PC-9 (cell line): ENCODE measurements at regions not wholly inside any gene's neighbourhood (a gene's known extent, or its start where the extent isn't known, plus 50 kb on each side); places are given as distances from the start of the nearest gene placed in this dataset.

Source experiments
- BruUV-seq: library from RNA; stranded (reverse); fragments of 400-500 nt; replicated peaks from 2 replicates; lab custom pipeline; 2021; lab: Mats Ljungman, UMichigan
- CTCF ChIA-PET: fragments of 300-600 bp; sonication (Branson Sonifier 250); formaldehyde crosslinking; loops from one replicate; lab custom pipeline; 2022; ENCODE audit warnings: antibody characterized with exemption; lab: Charles Lee
- POLR2A ChIA-PET: fragments of 300-600 bp; sonication (Branson Sonifier 250); formaldehyde crosslinking; loops from one replicate; lab custom pipeline; 2022; ENCODE audit warnings: antibody characterized with exemption; ENCODE audit not compliant: unreplicated experiment; lab: Charles Lee
- DNase-seq, 2 experiments: peaks; one replicate each; pipeline versions ENCODE4 v3.0.0 to v3.0.0-alpha.2; 2015 to 2022; ENCODE audit warnings: mixed read lengths in 1 of 2
- H2AFZ ChIP-seq: fragments of 200-600 bp; sonication (generic); 2 replicates; pipeline ENCODE4 v1.8.1; 2017; ENCODE audit warnings: antibody characterized with exemption
- H3F3A ChIP-seq: fragments of 200-600 bp; sonication (generic); 2 replicates; pipeline ENCODE4 v1.8.1; 2017; ENCODE audit warnings: antibody characterized with exemption, mild to moderate bottlenecking, low read depth; ENCODE audit not compliant: insufficient read depth
- H3K27ac ChIP-seq: fragments of 200-600 bp; sonication (generic); 2 replicates; pipeline ENCODE4 v1.6.1; 2016; ENCODE audit warnings: mixed run types
- H3K27me3 ChIP-seq: fragments of 200-600 bp; sonication (generic); 2 replicates; pipeline ENCODE4 v1.6.1; 2016; ENCODE audit warnings: low read depth, mixed run types; ENCODE audit not compliant: insufficient read depth
- H3K36me3 ChIP-seq: fragments of 200-600 bp; sonication (generic); 2 replicates; pipeline ENCODE4 v1.6.1; 2016; ENCODE audit warnings: low read depth, mixed run types
- H3K4me1 ChIP-seq: fragments of 200-600 bp; sonication (generic); replicated peaks from 2 replicates; pipeline ENCODE4 v1.6.1; 2016; ENCODE audit warnings: mixed run types; ENCODE audit not compliant: insufficient read depth
- H3K4me2 ChIP-seq: fragments of 200-600 bp; sonication (generic); 2 replicates; pipeline ENCODE4 v1.6.1; 2017; ENCODE audit warnings: mixed run types
- H3K4me3 ChIP-seq: fragments of 200-600 bp; sonication (generic); 2 replicates; pipeline ENCODE4 v1.6.1; 2016; ENCODE audit warnings: mixed run types
- H3K79me2 ChIP-seq: fragments of 200-600 bp; sonication (generic); 2 replicates; pipeline ENCODE4 v1.6.1; 2017; ENCODE audit warnings: low read depth, mixed run types
- H3K9me2 ChIP-seq: fragments of 200-600 bp; sonication (generic); 2 replicates; pipeline ENCODE4 v1.8.1; 2017; ENCODE audit warnings: mild to moderate bottlenecking; ENCODE audit not compliant: insufficient read depth
- H3K9me3 ChIP-seq: fragments of 200-600 bp; sonication (generic); 2 replicates; pipeline ENCODE4 v1.8.1; 2016; ENCODE audit warnings: low read depth; ENCODE audit not compliant: insufficient read depth
- H4K20me1 ChIP-seq: fragments of 200-600 bp; sonication (generic); 2 replicates; pipeline ENCODE4 v1.8.1; 2017; ENCODE audit not compliant: insufficient read depth
- CTCF ChIP-seq: fragments of 200-600 bp; sonication (generic); conservative IDR thresholded peaks from 2 replicates; pipeline ENCODE4 v1.6.1; 2017; ENCODE audit warnings: mixed run types, antibody characterized with exemption, mild to moderate bottlenecking, moderate library complexity
- EZH2 ChIP-seq: fragments of 200-600 bp; sonication (generic); IDR thresholded peaks from 2 replicates; pipeline ENCODE4 v1.8.0; 2017; ENCODE audit warnings: antibody characterized with exemption, low read depth
- intact Hi-C: fragments of 100-400 bp; cut with micrococcal nuclease; formaldehyde crosslinking; loops from one replicate; pipeline ENCODE4 v1.10.0; 2022; ENCODE audit not compliant: unreplicated experiment

- Histone ChIP-seq H3K79me2 (no peaks in the 10 kb centered on the region), H3K36me3 (no peaks in the 10 kb centered on the region), H3K27ac (no peak overlapping the region), H3K4me3 (no peak overlapping the region), H3F3A (no peaks in the 10 kb centered on the region), H3K9me3 (no peaks in the 10 kb centered on the region), H4K20me1 (no peaks in the 10 kb centered on the region), H3K27me3 (no peaks in the 10 kb centered on the region), H2AFZ (no peak overlapping the region), H3K9me2 (no peaks in the 10 kb centered on the region), H3K4me2 (no peak overlapping the region), H3K4me1 (peaks cover 23% of the 10 kb centered on the region)
- no peak for DNase-seq
- POLR2A ChIA-PET = no interaction called here
- TF ChIP-seq EZH2 (no peak), CTCF (no peak)
- intact Hi-C loops = no loop called here
- BruUV-seq = no TSS peak
- CTCF ChIA-PET = interaction anchor here (0.7 kb wide), 1 partner anchor 143 kb away, joined by 9 read pairs; no protein-coding TSS in a partner anchor
These were observed 183.1 kb upstream of the FAT1 start for GRCh38 chr4:186906722-186907121.

GRCh38 chr4:186910385-186910784, 186.7 kb upstream of the FAT1 start:
- Histone ChIP-seq H3K9me3 (no peaks in the 10 kb centered on the region), H3F3A (no peaks in the 10 kb centered on the region), H3K27me3 (no peaks in the 10 kb centered on the region), H3K9me2 (no peaks in the 10 kb centered on the region), H3K27ac (no peak overlapping the region), H3K79me2 (no peaks in the 10 kb centered on the region), H2AFZ (no peak overlapping the region), H4K20me1 (no peaks in the 10 kb centered on the region), H3K4me2 (no peak overlapping the region), H3K36me3 (no peaks in the 10 kb centered on the region), H3K4me3 (no peak overlapping the region), H3K4me1 (peaks cover 12% of the 10 kb centered on the region)
- CTCF ChIA-PET = no interaction called here
- TF ChIP-seq EZH2 = no peak
- TF ChIP-seq CTCF = no peak
- POLR2A ChIA-PET = interaction anchor here (0.6 kb wide), 1 partner anchor 187 kb away, joined by 4 read pairs; the partner anchor contains the start of gene FAT1
- no TSS peak for BruUV-seq
- intact Hi-C loops = no loop called here
- DNase-seq = peak; percentile 31 to 69

- no peaks in the 10 kb centered on the region for H3K36me3 ChIP-seq
- no peak overlapping the region for H3K4me3 ChIP-seq
- H3K27me3 ChIP-seq = no peaks in the 10 kb centered on the region
- H3K27ac ChIP-seq = no peak overlapping the region
- H3K4me2 ChIP-seq = no peak overlapping the region
- no peak for TF ChIP-seq CTCF
- TF ChIP-seq EZH2 = no peak
- ChIA-PET POLR2A (no interaction called here), CTCF (no interaction called here)
- H3K9me3 ChIP-seq = no peaks in the 10 kb centered on the region
- H3K4me1 ChIP-seq = peaks cover 12% of the 10 kb centered on the region
- no TSS peak for BruUV-seq
- DNase-seq = no peak
- H2AFZ ChIP-seq = no peak overlapping the region
- intact Hi-C loops = no loop called here
- no peaks in the 10 kb centered on the region for H4K20me1 ChIP-seq
- no peaks in the 10 kb centered on the region for H3K9me2 ChIP-seq
- H3K79me2 ChIP-seq = no peaks in the 10 kb centered on the region
- no peaks in the 10 kb centered on the region for H3F3A ChIP-seq
These were observed 188.9 kb upstream of the FAT1 start for GRCh38 chr4:186912606-186913005.
